HEK293 (cell line): ENCODE measurements at regions not wholly inside any gene's neighbourhood (a gene's known extent, or its start where the extent isn't known, plus 50 kb on each side); places are given as distances from the start of the nearest gene placed in this dataset.

ENCODE experiments used
- CTCF ChIA-PET: fragments of 350-600 bp; formaldehyde crosslinking; extraction: SDS; loops from one replicate; lab custom pipeline; 2021; ENCODE audit warnings: antibody characterized with exemption; lab: Yijun Ruan, JAX
- POLR2A ChIA-PET: fragments of 300-600 bp; formaldehyde crosslinking; extraction: SDS; loops from one replicate; lab custom pipeline; 2020; ENCODE audit warnings: antibody characterized with exemption, inconsistent platforms; lab: Yijun Ruan, JAX
- H3K27ac ChIP-seq: fragments of 200-500 bp; sonication (Bioruptor generic); 2 replicates; pipeline ENCODE4 v1.5.1; 2014; ENCODE audit warnings: low read depth, low read length, control low read depth, inconsistent platforms; ENCODE audit errors: extremely low read depth
- H3K36me3 ChIP-seq, 2 experiments: fragments of 200-500 bp in 1 of 2; sonication (Bioruptor generic) in 1 of 2; 1 replicate in 1 of 2; 2 replicates in 1 of 2; pipeline ENCODE4 v1.5.1; 2014 to 2017; ENCODE audit warnings: inconsistent platforms in 2 of 2, low read length in 2 of 2; ENCODE audit not compliant: control insufficient read depth in 2 of 2, insufficient read depth in 1 of 2
- H3K4me1 ChIP-seq: fragments of 200-500 bp; sonication (Bioruptor generic); 2 replicates; pipeline ENCODE4 v1.5.1; 2014; ENCODE audit warnings: mild to moderate bottlenecking, low read length, inconsistent platforms; ENCODE audit not compliant: control insufficient read depth, insufficient read depth
- H3K4me3 ChIP-seq: 2 replicates; pipeline ENCODE4 v1.5.1; 2011; ENCODE audit warnings: low read depth, mild to moderate bottlenecking, control low read depth, low read length, moderate library complexity
- H3K9me3 ChIP-seq: fragments of 200-500 bp; sonication (Bioruptor generic); 2 replicates; pipeline ENCODE4 v1.5.1; 2014; ENCODE audit warnings: low read depth, low read length, inconsistent platforms; ENCODE audit not compliant: control insufficient read depth, insufficient read depth
- GLIS1 ChIP-seq: fragments of 450-650 bp; formaldehyde crosslinking; IDR thresholded peaks from 2 replicates; pipeline ENCODE4 v1.5.1; 2016; ENCODE audit warnings: missing biosample characterization, missing genetic modification characterization
- SP7 ChIP-seq: fragments of 450-650 bp; formaldehyde crosslinking; IDR thresholded peaks from 2 replicates; pipeline ENCODE4 v1.5.1; 2016; ENCODE audit warnings: missing biosample characterization, missing genetic modification characterization
- ZBTB11 ChIP-seq: fragments of 450-650 bp; formaldehyde crosslinking; conservative IDR thresholded peaks from 2 replicates; pipeline ENCODE4 v1.5.1; 2016; ENCODE audit warnings: low read depth, missing biosample characterization, missing genetic modification characterization
- ZNF140 ChIP-seq: fragments of 450-650 bp; formaldehyde crosslinking; IDR thresholded peaks from 2 replicates; pipeline ENCODE4 v1.5.1; 2016; ENCODE audit warnings: missing biosample characterization, missing genetic modification characterization
- ZNF169 ChIP-seq: fragments of 450-650 bp; formaldehyde crosslinking; IDR thresholded peaks from 2 replicates; pipeline ENCODE4 v1.5.1; 2016; ENCODE audit warnings: missing biosample characterization, missing genetic modification characterization
- ZNF292 ChIP-seq: fragments of 450-650 bp; formaldehyde crosslinking; IDR thresholded peaks from 2 replicates; pipeline ENCODE4 v1.5.1; 2016; ENCODE audit warnings: low read depth, missing biosample characterization, missing genetic modification characterization, borderline replicate concordance
- ZNF335 ChIP-seq: fragments of 450-650 bp; formaldehyde crosslinking; conservative IDR thresholded peaks from 2 replicates; pipeline ENCODE4 v1.5.1; 2016; ENCODE audit warnings: missing biosample characterization, missing genetic modification characterization
- ZNF544 ChIP-seq: fragments of 450-650 bp; formaldehyde crosslinking; IDR thresholded peaks from 2 replicates; pipeline ENCODE4 v1.5.0; 2017; ENCODE audit warnings: missing biosample characterization, missing genetic modification characterization
- ZNF626 ChIP-seq: fragments of 450-650 bp; sonication (Bioruptor Pico); formaldehyde crosslinking; IDR thresholded peaks from 2 replicates; pipeline ENCODE4 v1.5.1; 2018; ENCODE audit warnings: missing biosample characterization, missing genetic modification characterization, inconsistent platforms
- ZNF776 ChIP-seq: fragments of 450-650 bp; formaldehyde crosslinking; IDR thresholded peaks from 2 replicates; pipeline ENCODE4 v1.5.0; 2017; ENCODE audit warnings: missing biosample characterization, missing genetic modification characterization, borderline replicate concordance
- ZNF792 ChIP-seq: fragments of 450-650 bp; formaldehyde crosslinking; IDR thresholded peaks from 2 replicates; pipeline ENCODE4 v1.5.1; 2016; ENCODE audit warnings: missing biosample characterization, missing genetic modification characterization
- TF ChIP-seq, protein P1 (sequence below): fragments of 450-650 bp; formaldehyde crosslinking; IDR thresholded peaks from 2 replicates; pipeline ENCODE4 v1.5.1; 2016; ENCODE audit warnings: missing biosample characterization, missing genetic modification characterization
- TF ChIP-seq, protein P2 (sequence below): fragments of 450-650 bp; formaldehyde crosslinking; IDR thresholded peaks from 2 replicates; pipeline ENCODE4 v1.5.1; 2016; ENCODE audit warnings: missing biosample characterization, missing genetic modification characterization
- TF ChIP-seq, protein P3 (sequence below): fragments of 450-650 bp; formaldehyde crosslinking; IDR thresholded peaks from 2 replicates; pipeline ENCODE4 v1.5.1; 2016; ENCODE audit warnings: missing biosample characterization, missing genetic modification characterization

DNA sequence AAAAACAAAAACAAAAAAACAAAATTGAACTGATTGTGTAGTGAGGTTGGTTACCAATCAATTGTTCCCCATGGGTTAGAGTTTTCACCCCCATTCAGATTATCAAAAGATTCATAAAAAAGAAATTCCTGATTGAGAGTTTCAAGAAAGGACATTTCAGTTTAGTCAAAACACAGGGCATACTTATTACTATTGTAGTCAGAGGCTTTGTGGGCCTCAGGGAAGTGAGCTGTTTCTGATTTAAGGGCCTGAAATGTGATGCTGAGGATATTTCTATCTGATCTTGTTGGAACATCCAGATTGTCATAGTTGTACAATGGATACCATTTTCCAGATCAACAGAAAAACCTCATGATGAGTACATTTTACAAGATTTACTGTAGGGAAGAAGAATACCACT lies 368.1 kb upstream of the NETO1 start (continued):
- TF ChIP-seq ZNF169 (tag by site-specific recombination) (no peak), ZNF335 (tag by site-specific recombination) (no peak), ZNF544 (tag by site-specific recombination) (no peak), GLIS1 (tag by site-specific recombination) (no peak)

GRCh38 chr18:73235491-73235890 lies 367.7 kb upstream of the NETO1 start:
- no peak for TF ChIP-seq ZNF140 (tag by site-specific recombination)
- TF ChIP-seq ZNF626 (tag by site-specific recombination): no peak
- no peak for TF ChIP-seq SP7 (tag by site-specific recombination)
- no peak for TF ChIP-seq ZNF792 (tag by site-specific recombination)
- TF ChIP-seq ZNF292 (tag by site-specific recombination): no peak
- TF ChIP-seq, protein P1, sequence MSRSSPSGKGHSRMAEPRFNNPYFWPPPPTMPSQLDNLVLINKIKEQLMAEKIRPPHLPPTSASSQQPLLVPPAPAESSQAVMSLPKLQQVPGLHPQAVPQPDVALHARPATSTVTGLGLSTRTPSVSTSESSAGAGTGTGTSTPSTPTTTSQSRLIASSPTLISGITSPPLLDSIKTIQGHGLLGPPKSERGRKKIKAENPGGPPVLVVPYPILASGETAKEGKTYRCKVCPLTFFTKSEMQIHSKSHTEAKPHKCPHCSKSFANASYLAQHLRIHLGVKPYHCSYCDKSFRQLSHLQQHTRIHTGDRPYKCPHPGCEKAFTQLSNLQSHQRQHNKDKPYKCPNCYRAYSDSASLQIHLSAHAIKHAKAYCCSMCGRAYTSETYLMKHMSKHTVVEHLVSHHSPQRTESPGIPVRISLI (tag by site-specific recombination): no peak
- TF ChIP-seq, protein P2, sequence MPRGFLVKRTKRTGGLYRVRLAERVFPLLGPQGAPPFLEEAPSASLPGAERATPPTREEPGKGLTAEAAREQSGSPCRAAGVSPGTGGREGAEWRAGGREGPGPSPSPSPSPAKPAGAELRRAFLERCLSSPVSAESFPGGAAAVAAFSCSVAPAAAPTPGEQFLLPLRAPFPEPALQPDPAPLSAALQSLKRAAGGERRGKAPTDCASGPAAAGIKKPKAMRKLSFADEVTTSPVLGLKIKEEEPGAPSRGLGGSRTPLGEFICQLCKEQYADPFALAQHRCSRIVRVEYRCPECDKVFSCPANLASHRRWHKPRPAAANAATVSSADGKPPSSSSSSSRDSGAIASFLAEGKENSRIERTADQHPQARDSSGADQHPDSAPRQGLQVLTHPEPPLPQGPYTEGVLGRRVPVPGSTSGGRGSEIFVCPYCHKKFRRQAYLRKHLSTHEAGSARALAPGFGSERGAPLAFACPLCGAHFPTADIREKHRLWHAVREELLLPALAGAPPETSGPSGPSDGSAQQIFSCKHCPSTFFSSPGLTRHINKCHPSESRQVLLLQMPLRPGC (tag by site-specific recombination): no peak
- Histone ChIP-seq H3K27ac (no peak overlapping the region), H3K4me3 (no peak overlapping the region), H3K4me1 (no peaks in the 10 kb centered on the region), H3K36me3 (no peaks in the 10 kb centered on the region), H3K9me3 (no peaks in the 10 kb centered on the region)
- ChIA-PET POLR2A (no interaction called here), CTCF (interaction anchor here (1.4 kb wide), 1 partner anchor 8 kb away, joined by 3 read pairs; no protein-coding TSS in a partner anchor)

GRCh38 chr18:73232933-73233332 lies 365.1 kb upstream of the NETO1 start:
- Histone ChIP-seq H3K4me1 (no peaks in the 10 kb centered on the region), H3K36me3 (no peaks in the 10 kb centered on the region), H3K27ac (no peak overlapping the region), H3K4me3 (no peak overlapping the region), H3K9me3 (no peaks in the 10 kb centered on the region)
- ChIA-PET POLR2A (no interaction called here), CTCF (no interaction called here)
- TF ChIP-seq ZNF792 (tag by site-specific recombination) (no peak), ZNF776 (tag by site-specific recombination) (no peak), ZBTB11 (tag by site-specific recombination) (no peak)
- TF ChIP-seq, protein P3, sequence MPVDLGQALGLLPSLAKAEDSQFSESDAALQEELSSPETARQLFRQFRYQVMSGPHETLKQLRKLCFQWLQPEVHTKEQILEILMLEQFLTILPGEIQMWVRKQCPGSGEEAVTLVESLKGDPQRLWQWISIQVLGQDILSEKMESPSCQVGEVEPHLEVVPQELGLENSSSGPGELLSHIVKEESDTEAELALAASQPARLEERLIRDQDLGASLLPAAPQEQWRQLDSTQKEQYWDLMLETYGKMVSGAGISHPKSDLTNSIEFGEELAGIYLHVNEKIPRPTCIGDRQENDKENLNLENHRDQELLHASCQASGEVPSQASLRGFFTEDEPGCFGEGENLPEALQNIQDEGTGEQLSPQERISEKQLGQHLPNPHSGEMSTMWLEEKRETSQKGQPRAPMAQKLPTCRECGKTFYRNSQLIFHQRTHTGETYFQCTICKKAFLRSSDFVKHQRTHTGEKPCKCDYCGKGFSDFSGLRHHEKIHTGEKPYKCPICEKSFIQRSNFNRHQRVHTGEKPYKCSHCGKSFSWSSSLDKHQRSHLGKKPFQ (tag by site-specific recombination): no peak
